A673 (cell line): ENCODE measurements at regions not wholly inside any gene's neighbourhood (a gene's known extent, or its start where the extent isn't known, plus 50 kb on each side); places are given as distances from the start of the nearest gene placed in this dataset.

Experiments used
- CTCF ChIP-seq: fragments of 300-800, 200-600 bp; sonication (generic); conservative IDR thresholded peaks from 2 replicates; pipeline ENCODE4 v1.5.1; 2017; ENCODE audit warnings: low read depth, mild to moderate bottlenecking, antibody characterized with exemption, low read length, moderate library complexity, mixed read lengths
- EZH2 ChIP-seq: fragments of 200-600 bp; sonication (generic); IDR thresholded peaks from 2 replicates; pipeline ENCODE4 v1.6.1; 2017; ENCODE audit warnings: borderline replicate concordance, low read depth, mild to moderate bottlenecking, mixed read lengths, antibody characterized with exemption, low read length; ENCODE audit not compliant: poor library complexity, severe bottlenecking

- TF ChIP-seq EZH2, result no peak
- TF ChIP-seq CTCF, result no peak
Observed at GRCh38 chr3:168497183-168497582, 401.5 kb upstream of the GOLIM4 start.
